ENCODE measurements at regions not wholly inside any gene's neighbourhood (a gene's known extent, or its start where the extent isn't known, plus 50 kb on each side); places are given as distances from the start of the nearest gene placed in this dataset.

GRCh38 chr18:78837754-78838153, 141.9 kb upstream of the SALL3 start:
- Mint-ChIP-seq H3K4me3 (ENCODE audit: low read depth) (no peak overlapping the region), H3K4me1 (ENCODE audit: low read depth) (no peaks in the 10 kb centered on the region), H3K36me3 (ENCODE audit: insufficient read depth) (no peaks in the 10 kb centered on the region), H3K27me3 (peaks cover 12% of the 10 kb centered on the region), H3K27ac (no peak overlapping the region), H3K9me3 (ENCODE audit: low read depth) (no peaks in the 10 kb centered on the region)
- no peak for DNase-seq (ENCODE audit: low spot score, unreplicated experiment)
- TF ChIP-seq CTCF (IDR thresholded peaks at IDR 0.05; ENCODE audit: unreplicated experiment) = no peak

DNA sequence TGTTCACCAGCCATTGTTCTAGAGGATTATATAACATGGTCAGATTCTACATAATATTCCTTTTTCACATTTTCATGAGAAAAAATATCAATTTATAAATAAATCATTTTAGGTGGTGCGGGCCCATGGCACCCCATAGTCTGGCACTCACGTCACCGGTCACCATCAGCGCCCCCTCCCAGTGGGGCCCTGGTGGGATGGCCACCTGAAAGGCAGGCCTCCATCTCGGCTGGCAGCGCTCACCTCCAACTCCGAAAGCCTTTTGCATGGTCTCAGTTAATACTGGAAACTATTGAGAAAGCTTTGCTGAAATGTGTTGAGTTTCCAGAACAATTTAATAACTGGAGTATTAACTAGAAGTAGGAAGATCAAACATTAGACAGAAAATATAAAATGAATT, 141.4 kb upstream of the SALL3 start:
- Mint-ChIP-seq H3K4me1 (ENCODE audit: low read depth) (no peaks in the 10 kb centered on the region), H3K4me3 (ENCODE audit: low read depth) (no peak overlapping the region), H3K27me3 (peaks cover 7% of the 10 kb centered on the region), H3K9me3 (ENCODE audit: low read depth) (peaks cover 2% of the 10 kb centered on the region), H3K36me3 (ENCODE audit: insufficient read depth) (no peaks in the 10 kb centered on the region), H3K27ac (no peak overlapping the region)
- TF ChIP-seq CTCF (IDR thresholded peaks at IDR 0.05; ENCODE audit: unreplicated experiment) = no peak
- no peak for DNase-seq (ENCODE audit: low spot score, unreplicated experiment)

GRCh38 chr18:78849046-78849445, 130.6 kb upstream of the SALL3 start:
- Mint-ChIP-seq H3K4me1 (ENCODE audit: low read depth) (no peaks in the 10 kb centered on the region), H3K9me3 (ENCODE audit: low read depth) (peaks cover 19% of the 10 kb centered on the region), H3K4me3 (ENCODE audit: low read depth) (no peak overlapping the region), H3K27ac (no peak overlapping the region), H3K36me3 (ENCODE audit: insufficient read depth) (no peaks in the 10 kb centered on the region), H3K27me3 (peaks cover 3% of the 10 kb centered on the region)
- no peak for TF ChIP-seq CTCF (IDR thresholded peaks at IDR 0.05; ENCODE audit: unreplicated experiment)
- DNase-seq (ENCODE audit: low spot score, unreplicated experiment) = no peak

- no peak for DNase-seq (ENCODE audit: low spot score, unreplicated experiment)
- no peaks in the 10 kb centered on the region for H3K36me3 Mint-ChIP-seq (ENCODE audit: insufficient read depth)
- H3K4me3 Mint-ChIP-seq (ENCODE audit: low read depth) = no peak overlapping the region
Observed at GRCh38 chr18:78849458-78849857, 130.2 kb upstream of the SALL3 start.

GRCh38 chr18:78853341-78853740, 126.3 kb upstream of the SALL3 start:
- H3K27ac Mint-ChIP-seq = no peak overlapping the region
- peaks cover 22% of the 10 kb centered on the region for H3K27me3 Mint-ChIP-seq
- no peaks in the 10 kb centered on the region for H3K4me1 Mint-ChIP-seq (ENCODE audit: low read depth)
- H3K36me3 Mint-ChIP-seq (ENCODE audit: insufficient read depth) = no peaks in the 10 kb centered on the region
- no peak for TF ChIP-seq CTCF (IDR thresholded peaks at IDR 0.05; ENCODE audit: unreplicated experiment)
- peaks cover 11% of the 10 kb centered on the region for H3K9me3 Mint-ChIP-seq (ENCODE audit: low read depth)
- DNase-seq (ENCODE audit: low spot score, unreplicated experiment) = no peak
- no peak overlapping the region for H3K4me3 Mint-ChIP-seq (ENCODE audit: low read depth)

More at GRCh38 chr18:78849458-78849857, 130.2 kb upstream of the SALL3 start:
- H3K27me3 Mint-ChIP-seq = peaks cover 3% of the 10 kb centered on the region
- H3K4me1 Mint-ChIP-seq (ENCODE audit: low read depth) = no peaks in the 10 kb centered on the region
- no peak for TF ChIP-seq CTCF (IDR thresholded peaks at IDR 0.05; ENCODE audit: unreplicated experiment)
- no peak overlapping the region for H3K27ac Mint-ChIP-seq
- H3K9me3 Mint-ChIP-seq (ENCODE audit: low read depth) = peaks cover 18% of the 10 kb centered on the region
